GM23248 (cell line): ENCODE measurements at regions not wholly inside any gene's neighbourhood (a gene's known extent, or its start where the extent isn't known, plus 50 kb on each side); places are given as distances from the start of the nearest gene placed in this dataset.

Source experiments
- EZH2 ChIP-seq: fragments of 200-600 bp; sonication (generic); IDR thresholded peaks from 2 replicates; pipeline ENCODE4 v1.6.1; 2018; ENCODE audit warnings: antibody characterized with exemption, mild to moderate bottlenecking; ENCODE audit not compliant: insufficient read depth, poor library complexity, severe bottlenecking
- EZH2phosphoT487 ChIP-seq: fragments of 200-600 bp; sonication (generic); IDR thresholded peaks from 2 replicates; pipeline ENCODE4 v1.6.1; 2018; ENCODE audit warnings: antibody characterized with exemption, moderate library complexity, mild to moderate bottlenecking, low read depth; ENCODE audit not compliant: insufficient read depth

GRCh38 chr2:23221901-23222300 lies 163.1 kb upstream of the KLHL29 start:
- no peak for TF ChIP-seq EZH2
- no peak for TF ChIP-seq EZH2phosphoT487
